Erythroblast (primary cell): ENCODE measurements at regions not wholly inside any gene's neighbourhood (a gene's known extent, or its start where the extent isn't known, plus 50 kb on each side); places are given as distances from the start of the nearest gene placed in this dataset.

Experiments
- GATA1 ChIP-seq: IDR thresholded peaks from 2 replicates; pipeline ENCODE4 v1.6.1; 2011; ENCODE audit warnings: low read depth, mild to moderate bottlenecking, control low read depth, low read length, moderate library complexity
- POLR2A ChIP-seq: IDR thresholded peaks from 2 replicates; pipeline ENCODE4 v1.6.1; 2011; ENCODE audit warnings: mild to moderate bottlenecking, low read length

- no peak for TF ChIP-seq POLR2A
- TF ChIP-seq GATA1, result no peak
Observed at GRCh38 chr2:209073151-209073550, 350.7 kb upstream of the MAP2 start.
